CD14-positive monocyte (primary cell): ENCODE measurements at regions not wholly inside any gene's neighbourhood (a gene's known extent, or its start where the extent isn't known, plus 50 kb on each side); places are given as distances from the start of the nearest gene placed in this dataset.
"Not testable (repeated sequence)": the region's sequence is repeated elsewhere in the genome, so short reads cannot be mapped to it uniquely, and the experiment has no call there.

Experiments used
- DNase-seq, 3 donors: peaks; one replicate each; pipeline ENCODE4 v3.0.0-alpha.2; 2011 to 2022
- H2AFZ ChIP-seq: 2 replicates; pipeline ENCODE4 v1.6.0; 2012; ENCODE audit warnings: mild to moderate bottlenecking, low read depth, low read length, inconsistent platforms; ENCODE audit not compliant: insufficient read depth, poor library complexity, severe bottlenecking
- H3K27ac ChIP-seq, 2 donors: 1 replicate in 1 of 2; 2 replicates in 1 of 2; pipeline ENCODE4 v1.5.1; 2012 to 2013; ENCODE audit warnings: low read length in 2 of 2, control low read depth in 1 of 2, inconsistent platforms in 1 of 2, low read depth in 1 of 2, mild to moderate bottlenecking in 1 of 2
- H3K27me3 ChIP-seq, 2 donors: one replicate each; pipeline versions ENCODE4 v1.6.0 to v1.6.1; 2011 to 2013; ENCODE audit warnings: low read length in 2 of 2; ENCODE audit not compliant: control insufficient read depth in 2 of 2, insufficient read depth in 2 of 2
- H3K36me3 ChIP-seq, 2 donors: replicated peaks in 1 of 2; 1 replicate in 1 of 2; 2 replicates in 1 of 2; pipeline versions ENCODE4 v1.5.1 to v1.6.1; 2012 to 2013; ENCODE audit warnings: low read length in 2 of 2, control low read depth in 1 of 2, inconsistent platforms in 1 of 2, mild to moderate bottlenecking in 1 of 2; ENCODE audit not compliant: insufficient read depth in 2 of 2, control insufficient read depth in 1 of 2
- H3K4me1 ChIP-seq, 2 donors: 1 replicate in 1 of 2; 2 replicates in 1 of 2; pipeline versions ENCODE4 v1.5.1 to v1.6.1; 2012 to 2013; ENCODE audit warnings: low read length in 2 of 2, control low read depth in 1 of 2, inconsistent platforms in 1 of 2, mild to moderate bottlenecking in 1 of 2, moderate library complexity in 1 of 2; ENCODE audit not compliant: insufficient read depth in 2 of 2, control insufficient read depth in 1 of 2
- H3K4me2 ChIP-seq: replicated peaks from 2 replicates; pipeline ENCODE3; 2012; ENCODE audit warnings: low read length, moderate library complexity, mild to moderate bottlenecking; ENCODE audit not compliant: poor library complexity, severe bottlenecking; ENCODE audit errors: extremely low read depth
- H3K4me3 ChIP-seq, 3 experiments: fragments of 200-600 bp in 1 of 3; sonication (generic) in 1 of 3; replicated peaks in 1 of 3; 1 replicate in 2 of 3; 2 replicates in 1 of 3; pipeline ENCODE4 v1.5.1; 2011 to 2013; ENCODE audit warnings: low read length in 3 of 3, mild to moderate bottlenecking in 3 of 3, control low read depth in 2 of 3, low read depth in 2 of 3, inconsistent platforms in 1 of 3, moderate library complexity in 1 of 3
- H3K79me2 ChIP-seq: 2 replicates; pipeline ENCODE4 v1.6.0; 2012; ENCODE audit warnings: mild to moderate bottlenecking, control low read depth, inconsistent platforms, low read length, moderate library complexity; ENCODE audit not compliant: insufficient read depth
- H3K9ac ChIP-seq: 2 replicates; pipeline ENCODE4 v1.6.0; 2017; ENCODE audit warnings: low read length, mild to moderate bottlenecking; ENCODE audit not compliant: insufficient read depth, poor library complexity, severe bottlenecking
- H3K9me3 ChIP-seq, 2 donors: replicated peaks in 1 of 2; 1 replicate in 1 of 2; 2 replicates in 1 of 2; pipeline versions ENCODE4 v1.5.1 to v1.6.1; 2012 to 2013; ENCODE audit warnings: low read length in 2 of 2, control low read depth in 1 of 2; ENCODE audit not compliant: control insufficient read depth in 1 of 2, insufficient read depth in 1 of 2
- H4K20me1 ChIP-seq: 2 replicates; pipeline ENCODE4 v1.6.0; 2012; ENCODE audit warnings: mild to moderate bottlenecking, low read length, control low read depth, moderate library complexity; ENCODE audit not compliant: insufficient read depth
- H3K27ac Mint-ChIP-seq, 7 donors: one replicate each; pipeline ENCODE4 v1.8.0; 2020; ENCODE audit warnings: mild to moderate bottlenecking in 7 of 7, mixed read lengths in 7 of 7, moderate library complexity in 6 of 7, inconsistent platforms in 2 of 7
- H3K27me3 Mint-ChIP-seq, 3 donors: one replicate each; pipeline ENCODE4 v1.8.0; 2021 to 2022; ENCODE audit warnings: low read depth in 3 of 3, mild to moderate bottlenecking in 3 of 3, mixed read lengths in 3 of 3, moderate library complexity in 3 of 3, inconsistent platforms in 1 of 3
- H3K36me3 Mint-ChIP-seq, 2 donors: one replicate each; pipeline ENCODE4 v1.8.0; 2020; ENCODE audit warnings: mixed read lengths in 2 of 2, inconsistent platforms in 1 of 2, mild to moderate bottlenecking in 1 of 2
- H3K4me1 Mint-ChIP-seq: one replicate; pipeline ENCODE4 v1.8.0; 2020; ENCODE audit warnings: mild to moderate bottlenecking, mixed read lengths
- H3K4me3 Mint-ChIP-seq, 2 donors: one replicate each; pipeline ENCODE4 v1.8.0; 2020; ENCODE audit warnings: mild to moderate bottlenecking in 2 of 2, mixed read lengths in 2 of 2, moderate library complexity in 1 of 2
- H3K9me3 Mint-ChIP-seq, 7 donors: one replicate each; pipeline ENCODE4 v1.8.0; 2020 to 2022; ENCODE audit warnings: mixed read lengths in 7 of 7, mild to moderate bottlenecking in 6 of 7, moderate library complexity in 6 of 7, inconsistent platforms in 2 of 7
- WGBS: methylation state at CpG from one replicate; pipeline ENCODE4 v1.1.5; 2013; ENCODE audit warnings: missing lambda C conversion rate; ENCODE audit not compliant: insufficient coverage; 5-methylcytosine and 5-hydroxymethylcytosine counted together
- intact Hi-C, 2 donors: fragments of 100-400 bp; cut with micrococcal nuclease; formaldehyde crosslinking; loops; one replicate each; pipeline versions ENCODE4 v1.15.0 to v1.15.1; 2023
- TF ChIP-seq, protein P1 (sequence below): fragments of 200-600 bp; IDR thresholded peaks from one replicate; pipeline ENCODE4 v1.8.0; 2022; ENCODE audit warnings: antibody characterized with exemption, mild to moderate bottlenecking

DNA sequence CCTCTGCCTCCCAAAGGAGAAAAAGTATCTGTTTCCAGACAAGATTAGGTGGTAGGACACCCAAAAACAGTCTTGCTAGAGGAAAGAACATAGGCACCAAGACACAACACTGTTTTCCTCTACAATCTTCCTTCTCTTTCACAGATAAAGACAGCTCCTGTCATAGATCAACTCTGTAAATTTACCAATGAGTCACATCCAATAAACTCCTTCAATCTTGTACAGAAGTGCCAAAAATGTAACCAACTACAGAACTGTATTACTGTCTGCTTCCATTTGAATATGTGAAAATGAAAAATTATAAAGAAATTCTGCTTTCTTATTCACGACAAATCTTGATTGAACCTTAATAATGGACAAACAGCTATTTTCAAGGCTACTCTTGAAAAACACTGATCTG is 286.9 kb downstream of the PLK2 start:
- peaks cover 0 to 3% of the 10 kb centered on the region in 2 donors for H3K9me3 ChIP-seq
- no peak overlapping the region for H2AFZ ChIP-seq
- Mint-ChIP-seq H3K27ac (no peak overlapping the region), H3K9me3 (peaks cover 0 to 15% (median 8%) of the 10 kb centered on the region in 7 donors), H3K4me3 (no peak overlapping the region), H3K36me3 (no peaks in the 10 kb centered on the region), H3K27me3 (peaks cover under 1 to 4% (median 2%) of the 10 kb centered on the region in 3 donors), H3K4me1 (no peaks in the 10 kb centered on the region)
- no peak overlapping the region for H3K27ac ChIP-seq
- DNase-seq, result no peak
- no peaks in the 10 kb centered on the region for H4K20me1 ChIP-seq
- no peak overlapping the region for H3K4me2 ChIP-seq
- WGBS, result no CpG with 5 or more reads among the region's 1 CpG
- H3K27me3 ChIP-seq, result no peaks in the 10 kb centered on the region
- intact Hi-C loops, result no loop called here
- H3K4me1 ChIP-seq, result no peaks in the 10 kb centered on the region
- no peaks in the 10 kb centered on the region for H3K36me3 ChIP-seq
- H3K4me3 ChIP-seq, result no peak overlapping the region
- no peaks in the 10 kb centered on the region for H3K79me2 ChIP-seq
- TF ChIP-seq, protein P1, sequence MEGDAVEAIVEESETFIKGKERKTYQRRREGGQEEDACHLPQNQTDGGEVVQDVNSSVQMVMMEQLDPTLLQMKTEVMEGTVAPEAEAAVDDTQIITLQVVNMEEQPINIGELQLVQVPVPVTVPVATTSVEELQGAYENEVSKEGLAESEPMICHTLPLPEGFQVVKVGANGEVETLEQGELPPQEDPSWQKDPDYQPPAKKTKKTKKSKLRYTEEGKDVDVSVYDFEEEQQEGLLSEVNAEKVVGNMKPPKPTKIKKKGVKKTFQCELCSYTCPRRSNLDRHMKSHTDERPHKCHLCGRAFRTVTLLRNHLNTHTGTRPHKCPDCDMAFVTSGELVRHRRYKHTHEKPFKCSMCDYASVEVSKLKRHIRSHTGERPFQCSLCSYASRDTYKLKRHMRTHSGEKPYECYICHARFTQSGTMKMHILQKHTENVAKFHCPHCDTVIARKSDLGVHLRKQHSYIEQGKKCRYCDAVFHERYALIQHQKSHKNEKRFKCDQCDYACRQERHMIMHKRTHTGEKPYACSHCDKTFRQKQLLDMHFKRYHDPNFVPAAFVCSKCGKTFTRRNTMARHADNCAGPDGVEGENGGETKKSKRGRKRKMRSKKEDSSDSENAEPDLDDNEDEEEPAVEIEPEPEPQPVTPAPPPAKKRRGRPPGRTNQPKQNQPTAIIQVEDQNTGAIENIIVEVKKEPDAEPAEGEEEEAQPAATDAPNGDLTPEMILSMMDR, result no peak
- H3K9ac ChIP-seq, result no peak overlapping the region

GRCh38 chr5:58165152-58165551 is 294.7 kb downstream of the PLK2 start:
- Histone ChIP-seq H3K9ac (no peak overlapping the region), H3K4me1 (no peaks in the 10 kb centered on the region), H3K27me3 (no peaks in the 10 kb centered on the region), H3K4me2 (no peak overlapping the region), H3K79me2 (no peaks in the 10 kb centered on the region), H4K20me1 (no peaks in the 10 kb centered on the region), H3K4me3 (no peak overlapping the region), H3K9me3 (peaks cover 0 to 21% of the 10 kb centered on the region in 2 donors), H3K27ac (no peak overlapping the region), H2AFZ (no peak overlapping the region), H3K36me3 (no peaks in the 10 kb centered on the region)
- Mint-ChIP-seq H3K9me3 (peaks cover 4 to 20% (median 10%) of the 10 kb centered on the region in 7 donors), H3K4me3 (no peak overlapping the region), H3K36me3 (no peaks in the 10 kb centered on the region), H3K4me1 (no peaks in the 10 kb centered on the region), H3K27ac (no peak overlapping the region), H3K27me3 (no peaks in the 10 kb centered on the region)
- no CpG with 5 or more reads among the region's 3 CpGs for WGBS
- TF ChIP-seq, protein P1, result no peak
- intact Hi-C loops, result no loop called here
- no peak for DNase-seq

- H3K9ac ChIP-seq, H3K4me1 ChIP-seq, DNase-seq, intact Hi-C loops, H3K36me3 Mint-ChIP-seq, H3K4me1 Mint-ChIP-seq, H3K36me3 ChIP-seq, H3K27ac ChIP-seq, H4K20me1 ChIP-seq, H3K27ac Mint-ChIP-seq, H3K4me2 ChIP-seq, H3K4me3 Mint-ChIP-seq, H2AFZ ChIP-seq, H3K79me2 ChIP-seq, H3K27me3 Mint-ChIP-seq, H3K27me3 ChIP-seq, H3K4me3 ChIP-seq: not testable (repeated sequence)
- 87% methylated on average over 3 of the region's 6 CpGs for WGBS
- peaks cover 0 to 16% of the 10 kb centered on the region in 2 donors for H3K9me3 ChIP-seq
- H3K9me3 Mint-ChIP-seq, result peaks cover 4 to 16% (median 8%) of the 10 kb centered on the region in 7 donors
Observed at GRCh38 chr5:58161889-58162288, 298.0 kb downstream of the PLK2 start.
